Mesenchymal stem cell (in vitro differentiated cells and primary cell): ENCODE measurements at regions not wholly inside any gene's neighbourhood (a gene's known extent, or its start where the extent isn't known, plus 50 kb on each side); places are given as distances from the start of the nearest gene placed in this dataset.

Experiments used
- DNase-seq: peaks from one replicate; pipeline ENCODE4 v3.0.0-alpha.2; 2013
- H2AFZ ChIP-seq: one replicate; pipeline ENCODE4 v1.6.1; 2013; ENCODE audit warnings: low read depth, mild to moderate bottlenecking, control low read depth, inconsistent platforms, low read length, moderate library complexity
- H2AK5ac ChIP-seq: 2 replicates; pipeline ENCODE4 v1.6.1; 2013; ENCODE audit warnings: low read length, moderate library complexity, mild to moderate bottlenecking, inconsistent platforms; ENCODE audit not compliant: severe bottlenecking
- H2BK120ac ChIP-seq: one replicate; pipeline ENCODE4 v1.6.1; 2013; ENCODE audit warnings: low read depth, mild to moderate bottlenecking, inconsistent platforms, low read length, moderate library complexity
- H2BK12ac ChIP-seq, 2 experiments: one replicate each; pipeline ENCODE4 v1.6.1; 2013; ENCODE audit warnings: inconsistent platforms in 2 of 2, low read length in 2 of 2, mild to moderate bottlenecking in 2 of 2, moderate library complexity in 2 of 2, control low read depth in 1 of 2
- H2BK15ac ChIP-seq: one replicate; pipeline ENCODE4 v1.6.1; 2013; ENCODE audit warnings: mild to moderate bottlenecking, low read depth, inconsistent platforms; ENCODE audit not compliant: poor library complexity, severe bottlenecking
- H2BK5ac ChIP-seq: 2 replicates; pipeline ENCODE4 v1.6.1; 2013; ENCODE audit warnings: low read depth, mild to moderate bottlenecking, low read length, control low read depth, inconsistent platforms; ENCODE audit not compliant: poor library complexity, severe bottlenecking
- H3K14ac ChIP-seq, 2 experiments: one replicate each; pipeline ENCODE4 v1.6.1; 2013; ENCODE audit warnings: inconsistent platforms in 2 of 2, low read length in 2 of 2, control low read depth in 1 of 2, mild to moderate bottlenecking in 1 of 2, moderate library complexity in 1 of 2
- H3K18ac ChIP-seq, 2 experiments: one replicate each; pipeline ENCODE4 v1.6.1; 2013; ENCODE audit warnings: inconsistent platforms in 2 of 2, low read length in 2 of 2, control low read depth in 1 of 2, low read depth in 1 of 2, mild to moderate bottlenecking in 1 of 2
- H3K23ac ChIP-seq, 2 experiments: one replicate each; pipeline ENCODE4 v1.6.1; 2013; ENCODE audit warnings: inconsistent platforms in 2 of 2, low read length in 2 of 2, mild to moderate bottlenecking in 2 of 2, moderate library complexity in 2 of 2, control low read depth in 1 of 2
- H3K27ac ChIP-seq: 2 replicates; pipeline ENCODE4 v1.5.1; 2013; ENCODE audit warnings: mild to moderate bottlenecking, moderate library complexity, low read length, control low read depth, inconsistent platforms; ENCODE audit not compliant: poor library complexity, severe bottlenecking
- H3K27me3 ChIP-seq, 2 experiments: 2 replicates each; pipeline versions ENCODE4 v1.6.1 to v1.7.0; 2013; ENCODE audit warnings: low read length in 2 of 2, mild to moderate bottlenecking in 2 of 2, moderate library complexity in 2 of 2, control low read depth in 1 of 2, inconsistent platforms in 1 of 2; ENCODE audit not compliant: control insufficient read depth in 1 of 2, insufficient read depth in 1 of 2
- H3K36me3 ChIP-seq, 2 experiments: 2 replicates each; pipeline versions ENCODE4 v1.6.1 to v1.7.0; 2013; ENCODE audit warnings: low read length in 2 of 2, control low read depth in 1 of 2, inconsistent platforms in 1 of 2, low read depth in 1 of 2, mild to moderate bottlenecking in 1 of 2; ENCODE audit not compliant: insufficient read depth in 2 of 2, control insufficient read depth in 1 of 2
- H3K4ac ChIP-seq, 2 experiments: one replicate each; pipeline ENCODE4 v1.6.1; 2013; ENCODE audit warnings: inconsistent platforms in 2 of 2, low read length in 2 of 2, mild to moderate bottlenecking in 2 of 2, moderate library complexity in 2 of 2, control low read depth in 1 of 2, low read depth in 1 of 2
- H3K4me1 ChIP-seq: 2 replicates; pipeline ENCODE4 v1.6.1; 2013; ENCODE audit warnings: low read depth, low read length, control low read depth; ENCODE audit not compliant: control insufficient read depth, insufficient read depth
- H3K4me2 ChIP-seq: 2 replicates; pipeline ENCODE4 v1.6.1; 2013; ENCODE audit warnings: low read length, mild to moderate bottlenecking, inconsistent platforms; ENCODE audit not compliant: poor library complexity, severe bottlenecking
- H3K4me3 ChIP-seq, 2 experiments: 2 replicates each; pipeline versions ENCODE4 v1.5.1 to v1.7.0; 2013; ENCODE audit warnings: low read length in 2 of 2, mild to moderate bottlenecking in 2 of 2, control low read depth in 1 of 2, low read depth in 1 of 2; ENCODE audit not compliant: insufficient read depth in 1 of 2
- H3K79me1 ChIP-seq: replicated peaks from 2 replicates; pipeline ENCODE4 v1.6.1; 2013; ENCODE audit warnings: mild to moderate bottlenecking, control low read depth, low read length, inconsistent platforms; ENCODE audit not compliant: poor library complexity, severe bottlenecking
- H3K9ac ChIP-seq: 2 replicates; pipeline ENCODE4 v1.7.0; 2013; ENCODE audit warnings: mild to moderate bottlenecking, low read length, moderate library complexity
- H3K9me3 ChIP-seq: 2 replicates; pipeline ENCODE4 v1.7.0; 2013; ENCODE audit warnings: mild to moderate bottlenecking, low read length; ENCODE audit not compliant: control insufficient read depth
- H4K8ac ChIP-seq: one replicate; pipeline ENCODE4 v1.6.1; 2013; ENCODE audit warnings: inconsistent platforms, mild to moderate bottlenecking, low read length, moderate library complexity
- H4K91ac ChIP-seq: one replicate; pipeline ENCODE4 v1.6.1; 2013; ENCODE audit warnings: mild to moderate bottlenecking, low read length, inconsistent platforms
- WGBS: methylation state at CpG from one replicate; pipeline ENCODE4 v1.1.7; 2013; ENCODE audit warnings: mixed read lengths; 5-methylcytosine and 5-hydroxymethylcytosine counted together

- no peak for DNase-seq
- Histone ChIP-seq H2BK15ac (no peak overlapping the region), H3K4me1 (peaks cover 11% of the 10 kb centered on the region), H3K4me3 (no peak overlapping the region), H3K4me2 (peak overlapping the region; percentile 27), H2AK5ac (no peak overlapping the region), H4K91ac (no peak overlapping the region), H3K23ac (no peak overlapping the region), H3K18ac (no peak overlapping the region), H3K27ac (no peak overlapping the region), H2BK5ac (no peak overlapping the region), H3K4ac (no peak overlapping the region), H3K14ac (no peak overlapping the region), H3K9ac (no peak overlapping the region), H2BK120ac (no peak overlapping the region), H3K9me3 (no peaks in the 10 kb centered on the region), H3K27me3 (peaks cover 62 to 70% of the 10 kb centered on the region in 2 experiments), H2AFZ (no peak overlapping the region), H4K8ac (no peak overlapping the region), H3K79me1 (no peaks in the 10 kb centered on the region), H3K36me3 (no peaks in the 10 kb centered on the region), H2BK12ac (no peak overlapping the region)
- WGBS, result 48% methylated on average over 12 of the region's 12 CpGs
Observed at GRCh38 chr2:16508490-16508851, 157.2 kb downstream of the CYRIA start.

- Histone ChIP-seq H2AK5ac (no peak overlapping the region), H3K18ac (no peak overlapping the region), H3K4me2 (peak overlapping the region; percentile 94), H3K9ac (no peak overlapping the region), H3K4me3 (peak overlapping the region; percentile 29 to 44), H3K27me3 (peaks cover 65 to 68% of the 10 kb centered on the region in 2 experiments), H3K14ac (no peak overlapping the region), H2BK15ac (no peak overlapping the region), H3K4me1 (peaks cover 11% of the 10 kb centered on the region), H3K9me3 (no peaks in the 10 kb centered on the region), H2BK5ac (no peak overlapping the region), H2BK120ac (no peak overlapping the region), H3K27ac (no peak overlapping the region), H3K79me1 (no peaks in the 10 kb centered on the region), H3K36me3 (no peaks in the 10 kb centered on the region), H2BK12ac (no peak overlapping the region), H2AFZ (no peak overlapping the region), H4K91ac (no peak overlapping the region), H3K4ac (no peak overlapping the region), H4K8ac (no peak overlapping the region), H3K23ac (no peak overlapping the region)
- peak; percentile 3 for DNase-seq
- 11% methylated on average over 55 of the region's 58 CpGs for WGBS
Observed at GRCh38 chr2:16507655-16508489, 157.8 kb downstream of the CYRIA start.

- 77% methylated on average over 2 of the region's 2 CpGs for WGBS
- Histone ChIP-seq H2AK5ac (no peak overlapping the region), H2BK120ac (no peak overlapping the region), H3K9me3 (no peaks in the 10 kb centered on the region), H3K9ac (no peak overlapping the region), H4K91ac (no peak overlapping the region), H2BK15ac (no peak overlapping the region), H4K8ac (no peak overlapping the region), H3K36me3 (no peaks in the 10 kb centered on the region), H3K27ac (no peak overlapping the region), H2BK12ac (no peak overlapping the region), H3K14ac (no peak overlapping the region), H2BK5ac (no peak overlapping the region), H3K4me2 (no peak overlapping the region), H3K79me1 (no peaks in the 10 kb centered on the region), H3K23ac (no peak overlapping the region), H3K4me3 (no peak overlapping the region), H3K4ac (no peak overlapping the region), H3K18ac (no peak overlapping the region), H3K4me1 (peaks cover 11% of the 10 kb centered on the region), H3K27me3 (peaks cover 54 to 63% of the 10 kb centered on the region in 2 experiments), H2AFZ (no peak overlapping the region)
- no peak for DNase-seq
Observed at GRCh38 chr2:16506366-16506765, 159.3 kb downstream of the CYRIA start.

GRCh38 chr2:16496426-16497388 lies 168.9 kb downstream of the CYRIA start:
- H2AK5ac ChIP-seq, result no peak overlapping the region
- no peaks in the 10 kb centered on the region for H3K79me1 ChIP-seq
- no peaks in the 10 kb centered on the region for H3K4me1 ChIP-seq
- H2AFZ ChIP-seq, result no peak overlapping the region
- 62% methylated on average over 3 of the region's 4 CpGs for WGBS
- H3K23ac ChIP-seq, result no peak overlapping the region
- H3K4me3 ChIP-seq, result no peak overlapping the region
- H3K4me2 ChIP-seq, result no peak overlapping the region
- no peak overlapping the region for H3K18ac ChIP-seq
- H3K27me3 ChIP-seq, result peaks cover 3 to 11% of the 10 kb centered on the region in 2 experiments
- H3K9ac ChIP-seq, result no peak overlapping the region
- no peak overlapping the region for H4K91ac ChIP-seq
- H3K27ac ChIP-seq, result no peak overlapping the region
- no peak overlapping the region for H2BK15ac ChIP-seq
- no peak overlapping the region for H3K4ac ChIP-seq
- no peak overlapping the region for H2BK120ac ChIP-seq
- DNase-seq, result no peak
- H2BK5ac ChIP-seq, result no peak overlapping the region
- H3K14ac ChIP-seq, result no peak overlapping the region
- H3K9me3 ChIP-seq, result no peaks in the 10 kb centered on the region
- H3K36me3 ChIP-seq, result no peaks in the 10 kb centered on the region
- H4K8ac ChIP-seq, result no peak overlapping the region
- H2BK12ac ChIP-seq, result no peak overlapping the region
